Stimulated activated CD8-positive, alpha-beta memory T cell treated with anti-CD3 and anti-CD28 coated beads, Interleukin-4, amount 100 ng/mL, for 4 hours (primary cell): ENCODE measurements at regions not wholly inside any gene's neighbourhood (a gene's known extent, or its start where the extent isn't known, plus 50 kb on each side); places are given as distances from the start of the nearest gene placed in this dataset.

Experiments used
- DNase-seq, 2 donors: peaks; one replicate each; pipeline ENCODE4 v3.0.0-alpha.2; 2020; ENCODE audit warnings: low read depth in 2 of 2, low spot score in 1 of 2

DNA sequence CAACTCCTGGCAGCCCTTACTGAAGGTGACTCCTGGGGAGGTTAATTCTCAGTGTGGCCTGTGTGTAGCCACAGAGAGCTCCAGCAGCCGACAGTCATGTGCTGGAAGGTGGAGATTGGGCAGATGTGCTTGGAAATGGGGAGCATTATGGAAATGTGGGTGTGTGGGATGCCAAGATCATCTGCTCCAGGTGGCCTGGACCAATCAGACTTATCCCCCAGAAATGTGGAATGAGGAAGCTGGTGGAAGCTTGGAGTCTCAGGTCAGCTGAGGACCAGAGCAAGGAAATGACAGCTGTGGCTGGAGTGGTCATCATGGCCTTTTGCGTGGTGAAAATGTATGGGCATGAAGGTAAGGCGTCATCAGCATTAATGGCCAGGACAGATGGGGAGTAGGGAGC lies 234.0 kb downstream of the MIAT start:
- DNase-seq: no peak

- no peak for DNase-seq
These were observed 235.0 kb downstream of the MIAT start for GRCh38 chr22:26892166-26893041.

DNA sequence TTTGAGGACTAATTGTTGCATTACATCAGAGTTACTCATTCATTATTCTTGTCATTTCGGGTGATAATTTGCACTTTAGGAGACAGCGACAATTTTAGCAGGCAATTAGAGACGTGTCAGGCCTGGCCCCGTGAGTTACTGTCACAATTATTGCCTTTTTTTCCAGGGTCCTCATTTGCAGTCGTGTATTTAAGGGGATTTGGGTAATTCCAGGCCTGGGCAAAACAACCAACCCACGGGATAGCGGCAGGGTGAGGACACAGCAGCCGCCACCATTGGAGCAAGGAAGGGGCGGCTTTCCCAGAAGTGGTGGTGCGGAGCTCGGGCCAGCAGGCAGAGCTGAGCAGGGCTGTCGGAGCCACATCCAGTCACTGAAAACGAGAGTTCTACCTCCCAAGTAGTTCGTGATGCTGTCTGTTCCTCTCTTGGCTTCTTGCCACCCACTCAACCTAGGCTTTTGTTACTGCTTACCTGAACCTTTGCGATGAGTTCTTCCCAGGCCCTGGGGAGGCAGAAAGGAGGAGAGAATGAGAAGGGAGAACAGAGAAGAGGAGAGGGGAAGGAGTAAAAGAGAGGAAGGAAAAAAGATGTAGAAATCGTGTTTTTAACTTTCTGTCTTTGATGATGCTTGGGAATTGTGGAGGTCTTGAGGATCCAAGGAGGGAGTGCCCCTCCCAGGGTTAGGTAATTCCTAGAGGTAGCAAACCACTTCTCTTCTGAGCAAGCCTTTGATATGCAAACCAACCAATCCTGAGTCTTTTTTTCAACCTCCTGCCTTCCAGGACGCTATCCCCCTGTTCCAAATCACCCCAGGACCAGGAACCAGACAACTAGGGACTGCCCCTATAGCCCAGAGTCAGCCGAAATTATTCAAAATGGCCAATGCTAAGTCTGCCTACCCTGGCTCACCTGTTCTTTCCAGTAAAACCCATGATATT lies 236.1 kb downstream of the MIAT start:
- no peak for DNase-seq

DNA sequence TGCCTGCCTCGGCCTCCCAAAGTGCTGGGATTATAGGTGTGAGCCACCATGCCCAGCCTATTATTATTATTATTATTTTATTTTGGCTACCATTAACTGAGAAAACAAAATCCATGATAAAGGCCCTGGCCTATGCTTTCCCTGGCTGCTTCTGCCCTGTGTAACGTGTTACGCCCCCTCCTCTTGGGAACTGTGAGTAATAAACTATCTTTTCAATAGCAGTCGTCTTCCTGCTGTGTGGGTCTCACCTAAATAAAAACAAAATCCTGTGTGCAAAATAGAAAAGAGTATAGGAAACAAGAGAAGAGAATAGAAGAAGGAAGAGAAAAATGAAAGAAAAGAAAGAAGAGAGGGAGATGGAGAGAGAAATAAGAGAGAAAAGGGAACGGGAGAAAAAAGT lies 237.0 kb downstream of the MIAT start:
- no peak for DNase-seq

DNA sequence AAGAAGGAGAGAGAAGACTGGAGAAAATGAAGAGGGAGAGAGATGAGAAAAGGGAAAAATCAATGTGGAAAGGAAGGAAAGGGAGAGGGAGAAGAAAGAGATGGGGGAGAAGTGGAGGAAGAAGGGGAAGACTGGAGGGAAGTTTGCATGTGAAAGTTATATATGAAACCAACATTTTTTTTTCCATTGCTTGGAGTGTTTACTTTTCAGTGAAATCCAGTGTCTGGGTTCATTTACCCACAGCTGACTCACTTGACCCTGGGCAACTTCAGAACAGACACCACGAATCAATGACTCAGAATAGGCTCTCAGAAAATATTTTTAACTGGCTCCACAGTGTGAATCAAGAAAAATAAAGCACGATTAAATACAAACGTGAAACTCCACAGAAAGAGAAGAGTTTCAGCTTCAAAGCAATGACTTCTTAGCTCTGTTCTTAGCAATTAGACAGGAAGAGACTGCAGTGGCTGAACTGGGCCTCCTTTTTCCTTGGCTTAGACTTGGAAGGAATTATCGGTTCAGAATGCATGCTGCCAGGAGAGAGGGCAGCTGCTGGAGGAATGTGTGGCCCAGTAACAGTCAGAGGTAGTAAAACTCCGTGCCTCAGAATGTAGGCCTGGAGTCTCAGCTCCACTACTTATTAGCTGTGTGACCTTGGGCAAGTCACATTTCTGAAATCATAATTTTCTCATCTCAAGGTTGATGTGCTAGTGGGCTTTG lies 237.5 kb downstream of the MIAT start:
- DNase-seq: no peak

DNA sequence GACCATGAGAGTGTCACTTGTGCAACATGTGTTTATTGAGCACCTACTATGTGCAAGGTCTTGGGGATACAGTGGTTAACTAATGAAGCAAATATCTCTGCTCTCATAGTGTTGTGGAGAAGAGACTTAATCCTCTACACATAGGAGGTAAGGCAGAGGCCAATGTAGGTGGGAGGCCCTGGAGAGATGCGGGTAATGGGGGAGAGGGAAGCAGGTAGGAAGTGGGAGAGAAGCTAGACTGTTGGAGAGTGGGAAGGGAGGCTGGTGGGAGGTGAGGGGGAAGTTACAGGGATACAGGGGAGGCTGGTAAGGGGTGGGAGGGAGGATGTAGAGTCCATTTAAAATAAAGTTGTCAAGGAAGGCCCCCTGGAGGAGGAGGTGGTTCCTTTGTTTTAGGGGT lies 240.0 kb downstream of the MIAT start:
- no peak for DNase-seq

GRCh38 chr22:26898946-26899605 lies 241.7 kb downstream of the MIAT start:
- DNase-seq: no peak

DNA sequence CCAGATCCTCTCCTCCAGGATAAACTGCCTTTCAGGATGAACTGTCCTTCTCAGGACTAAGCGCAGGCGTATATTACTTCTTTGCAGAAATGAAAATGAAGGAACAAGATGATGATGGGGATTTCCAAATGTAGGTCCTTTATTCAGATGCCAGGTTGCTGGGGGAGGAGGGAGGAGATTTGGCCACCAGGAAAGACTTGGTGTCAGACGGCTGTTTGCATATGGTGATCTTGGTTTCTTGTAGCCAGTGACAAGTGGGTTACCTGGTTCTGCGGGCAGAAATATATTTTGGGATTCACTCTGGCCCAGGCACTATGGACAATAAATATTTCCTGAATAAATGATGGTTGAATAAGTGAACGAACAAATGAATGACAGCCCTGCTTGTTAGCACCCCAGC lies 243.4 kb downstream of the MIAT start:
- no peak for DNase-seq

DNA sequence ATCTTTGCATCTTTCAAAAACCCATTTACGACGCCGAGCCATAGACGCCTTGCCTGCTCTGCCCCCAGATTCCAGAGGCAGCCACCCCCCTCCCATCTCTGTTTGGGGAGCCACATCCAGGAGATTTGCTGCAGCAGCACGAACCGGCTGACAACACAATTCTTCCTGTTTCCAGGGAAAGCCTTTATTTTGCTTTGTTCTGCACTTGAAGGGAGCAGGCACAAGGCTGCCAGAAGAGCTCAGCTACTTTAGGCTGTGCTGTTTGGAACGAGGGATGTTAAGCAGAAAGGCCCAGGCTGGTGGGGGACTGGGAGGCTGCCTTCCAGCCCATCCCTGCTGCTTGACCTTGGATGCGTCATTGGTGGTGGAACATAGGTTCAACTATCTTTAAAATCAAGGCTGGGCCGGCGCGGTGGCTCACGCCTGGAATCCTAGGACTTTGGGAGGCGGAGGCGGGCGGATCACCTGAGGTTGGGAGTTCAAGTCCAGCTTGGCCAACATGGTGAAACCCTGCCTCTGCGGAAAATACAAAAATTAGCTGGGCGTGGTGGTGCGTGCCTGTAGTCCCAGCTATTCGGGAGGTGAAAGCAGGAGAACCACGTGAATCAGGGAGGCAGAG lies 243.9 kb downstream of the MIAT start:
- DNase-seq: no peak

DNA sequence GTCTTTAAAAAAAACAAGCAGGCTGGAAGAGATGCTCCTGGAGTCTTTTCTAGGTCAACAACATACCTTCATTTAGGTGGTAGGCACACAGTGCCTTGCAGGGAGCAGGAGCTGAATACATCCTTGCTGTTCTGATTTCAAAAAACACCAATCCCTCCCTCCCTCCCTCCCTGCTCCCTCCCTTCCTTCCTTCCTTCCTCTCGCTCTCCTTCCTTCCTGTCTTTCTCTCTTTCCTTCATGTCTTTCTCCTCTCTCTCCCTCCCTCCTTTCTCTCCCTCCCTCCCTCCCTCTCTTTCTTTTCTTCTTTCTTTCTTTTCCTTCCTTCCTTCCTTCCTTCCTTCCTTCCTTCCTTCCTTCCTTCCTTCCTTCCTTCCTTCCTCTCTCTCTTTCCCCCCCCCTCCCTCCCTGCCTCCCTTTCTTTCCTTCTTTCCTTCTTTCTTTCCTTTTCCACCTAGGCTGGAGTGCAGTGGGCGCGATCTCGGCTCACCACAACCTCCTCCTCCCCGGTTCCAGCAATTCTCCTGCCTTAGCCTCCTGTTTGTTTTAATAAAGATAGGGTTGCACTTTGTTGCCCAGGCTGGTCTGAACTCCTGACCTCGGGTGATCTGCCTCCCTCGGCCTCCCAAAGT lies 245.1 kb downstream of the MIAT start:
- DNase-seq: no peak

GRCh38 chr22:26903030-26903856 lies 245.9 kb downstream of the MIAT start:
- no peak for DNase-seq

- no peak for DNase-seq
These were observed 247.1 kb downstream of the MIAT start for GRCh38 chr22:26904483-26904882.

GRCh38 chr22:26905076-26905475 lies 247.7 kb downstream of the MIAT start:
- DNase-seq: no peak

DNA sequence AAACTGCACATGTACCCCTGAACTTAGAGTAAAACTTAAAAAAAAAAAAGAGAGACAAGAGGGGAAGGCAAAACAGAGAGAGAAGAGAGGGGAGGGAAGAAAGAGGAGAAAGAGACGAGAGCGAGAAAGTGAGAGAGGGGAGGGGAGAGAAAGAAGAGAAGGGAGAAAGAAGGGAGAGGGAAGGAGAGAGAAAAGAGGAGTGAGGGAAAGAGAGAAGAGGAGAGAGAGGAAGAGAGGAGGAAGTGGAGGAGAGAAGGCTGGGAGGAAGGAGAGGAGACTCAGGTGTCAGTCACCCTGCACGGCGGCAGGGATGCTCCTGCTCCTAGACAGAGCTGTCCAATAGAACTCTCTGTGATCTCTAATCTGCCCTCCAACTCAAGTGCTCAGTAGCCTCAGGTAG lies 248.3 kb downstream of the MIAT start:
- DNase-seq: no peak

GRCh38 chr22:26906464-26906863 lies 249.1 kb downstream of the MIAT start:
- DNase-seq: no peak

DNA sequence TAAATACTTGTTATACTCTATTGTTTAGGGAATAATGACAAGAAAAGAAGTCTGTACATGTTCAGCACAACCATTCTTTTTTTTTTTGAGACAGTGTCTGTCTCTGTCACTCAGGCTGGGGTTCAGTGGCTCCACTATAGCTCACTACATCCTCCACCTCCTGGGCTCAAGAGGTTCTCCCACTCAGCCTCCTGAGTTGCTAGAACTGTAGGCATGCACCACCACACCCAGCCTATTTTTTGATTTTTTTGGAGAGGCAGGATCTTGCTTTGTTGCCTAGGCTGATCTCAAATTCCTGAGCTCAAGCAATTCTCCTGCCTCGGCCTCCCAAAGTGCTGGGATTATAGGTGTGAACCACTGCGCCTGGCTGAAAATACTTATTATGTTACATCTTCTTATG lies 250.0 kb downstream of the MIAT start:
- no peak for DNase-seq

DNA sequence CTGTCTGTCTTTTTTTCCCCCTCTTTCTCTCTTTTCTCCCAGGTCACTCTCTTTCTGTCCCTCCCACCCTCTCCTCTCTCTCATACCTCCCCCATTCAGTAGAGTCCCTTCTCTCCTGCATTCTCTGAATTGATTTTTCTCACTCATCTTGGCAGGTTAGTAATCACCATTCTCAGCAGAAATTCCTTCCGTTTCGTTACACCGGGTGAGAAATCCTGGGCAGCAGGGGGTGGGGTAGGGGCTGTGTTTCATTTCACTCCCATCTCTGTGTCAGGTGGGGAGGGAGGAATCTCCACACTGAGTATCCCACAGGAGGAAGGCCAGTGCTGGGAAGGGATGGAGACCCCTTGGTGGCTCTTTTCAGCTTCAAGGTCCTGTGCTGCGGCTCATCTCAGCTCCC lies 253.5 kb downstream of the MIAT start:
- DNase-seq: no peak

DNA sequence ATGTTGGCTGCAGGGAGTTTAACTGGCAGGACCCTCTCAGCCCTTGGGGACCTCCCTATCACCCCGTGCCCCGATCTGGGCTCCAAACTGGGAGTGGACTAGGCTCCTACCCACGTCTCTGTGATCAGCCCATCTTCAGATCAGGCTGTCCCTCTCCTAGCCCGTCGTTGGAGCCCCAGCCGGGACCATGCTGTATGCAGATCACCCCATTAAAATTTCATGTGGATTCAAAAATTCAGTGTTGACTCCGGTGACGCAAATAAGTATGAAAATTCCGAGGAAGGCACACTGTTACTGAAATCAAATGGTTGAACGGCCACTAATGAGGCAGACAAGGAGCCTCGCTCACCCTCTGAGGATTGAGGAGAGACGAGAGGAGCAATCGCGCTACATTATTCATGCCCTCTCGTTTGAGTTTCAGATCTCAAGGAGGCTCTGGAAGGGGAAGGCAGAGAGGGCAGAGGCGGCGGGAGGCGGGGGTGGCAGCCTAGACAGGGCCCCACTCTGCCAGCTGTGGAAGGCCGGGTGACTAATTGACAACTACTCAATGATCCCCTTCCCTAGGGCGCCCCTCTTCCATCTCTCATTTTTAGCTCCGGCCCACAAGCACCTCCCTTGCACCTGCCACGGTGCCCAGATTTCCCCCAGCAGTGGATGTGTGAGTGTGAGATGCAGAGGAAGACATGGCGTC lies 255.4 kb downstream of the MIAT start:
- no peak for DNase-seq
